HUES6 (cell line): ENCODE measurements at regions not wholly inside any gene's neighbourhood (a gene's known extent, or its start where the extent isn't known, plus 50 kb on each side); places are given as distances from the start of the nearest gene placed in this dataset.
"Not testable (repeated sequence)": the region's sequence is repeated elsewhere in the genome, so short reads cannot be mapped to it uniquely, and the experiment has no call there.

Source experiments
- H3K27ac ChIP-seq: 2 replicates; pipeline ENCODE4 v1.7.0; 2013; ENCODE audit warnings: low read depth, mild to moderate bottlenecking, low read length, inconsistent platforms
- H3K27me3 ChIP-seq: 2 replicates; pipeline ENCODE4 v1.6.1; 2013; ENCODE audit warnings: low read length; ENCODE audit not compliant: control insufficient read depth, insufficient read depth
- H3K36me3 ChIP-seq: 2 replicates; pipeline ENCODE4 v1.6.1; 2013; ENCODE audit warnings: low read length; ENCODE audit not compliant: control insufficient read depth, insufficient read depth
- H3K4me1 ChIP-seq: 2 replicates; pipeline ENCODE4 v1.6.1; 2013; ENCODE audit warnings: low read length; ENCODE audit not compliant: control insufficient read depth, insufficient read depth
- H3K4me3 ChIP-seq: 2 replicates; pipeline ENCODE4 v1.5.1; 2013; ENCODE audit warnings: low read depth, low read length
- H3K9ac ChIP-seq: one replicate; pipeline ENCODE4 v1.6.1; 2013; ENCODE audit warnings: mild to moderate bottlenecking, low read length
- H3K9me3 ChIP-seq: 2 replicates; pipeline ENCODE4 v1.6.1; 2013; ENCODE audit warnings: low read depth, low read length; ENCODE audit not compliant: control insufficient read depth, insufficient read depth

GRCh38 chr15:20283651-20284050 is 257.9 kb downstream of the GOLGA6L6 start:
- not testable (repeated sequence) for H3K27me3 ChIP-seq, H3K4me1 ChIP-seq, H3K9ac ChIP-seq, H3K4me3 ChIP-seq, H3K36me3 ChIP-seq, H3K27ac ChIP-seq
- peaks cover 58% of the 10 kb centered on the region; the same call in 1 of the 2 replicates for H3K9me3 ChIP-seq

- not testable (repeated sequence) for H3K4me3 ChIP-seq, H3K9ac ChIP-seq, H3K27me3 ChIP-seq, H3K4me1 ChIP-seq, H3K36me3 ChIP-seq, H3K27ac ChIP-seq
- peaks cover 57% of the 10 kb centered on the region; the same call in 1 of the 2 replicates for H3K9me3 ChIP-seq
Measured at GRCh38 chr15:20282491-20282943, 259.1 kb downstream of the GOLGA6L6 start.

- H3K9me3 ChIP-seq: peaks cover 61% of the 10 kb centered on the region; the same call in 1 of the 2 replicates
- H3K27ac ChIP-seq, H3K9ac ChIP-seq, H3K27me3 ChIP-seq, H3K36me3 ChIP-seq, H3K4me3 ChIP-seq, H3K4me1 ChIP-seq: not testable (repeated sequence)
Measured at GRCh38 chr15:20281567-20282275, 259.9 kb downstream of the GOLGA6L6 start.

- H3K9me3 ChIP-seq: peaks cover 64% of the 10 kb centered on the region; the same call in 1 of the 2 replicates
- H3K36me3 ChIP-seq: no peaks in the 10 kb centered on the region
- H3K4me1 ChIP-seq: peaks cover 4% of the 10 kb centered on the region; the same call in 1 of the 2 replicates
- H3K4me3 ChIP-seq: no peak overlapping the region; the same call in 1 of the 2 replicates
- no peak overlapping the region for H3K27ac ChIP-seq
- no peak overlapping the region for H3K9ac ChIP-seq
- no peaks in the 10 kb centered on the region; the same call in 1 of the 2 replicates for H3K27me3 ChIP-seq
Measured at GRCh38 chr15:20280933-20281463, 260.6 kb downstream of the GOLGA6L6 start.

- peaks cover 63% of the 10 kb centered on the region; the same call in 1 of the 2 replicates for H3K9me3 ChIP-seq
- H3K27ac ChIP-seq, H3K4me3 ChIP-seq, H3K4me1 ChIP-seq, H3K36me3 ChIP-seq, H3K27me3 ChIP-seq, H3K9ac ChIP-seq: not testable (repeated sequence)
Measured at GRCh38 chr15:20280141-20280932, 261.3 kb downstream of the GOLGA6L6 start.

- H3K9me3 ChIP-seq: peaks cover 62% of the 10 kb centered on the region; the same call in 1 of the 2 replicates
- not testable (repeated sequence) for H3K27me3 ChIP-seq, H3K4me3 ChIP-seq, H3K27ac ChIP-seq, H3K9ac ChIP-seq, H3K36me3 ChIP-seq, H3K4me1 ChIP-seq
Measured at GRCh38 chr15:20279056-20279455, 262.5 kb downstream of the GOLGA6L6 start.

GRCh38 chr15:20278376-20278775 is 263.2 kb downstream of the GOLGA6L6 start:
- H3K9ac ChIP-seq, H3K4me1 ChIP-seq, H3K4me3 ChIP-seq, H3K27me3 ChIP-seq, H3K36me3 ChIP-seq, H3K27ac ChIP-seq: not testable (repeated sequence)
- peaks cover 67% of the 10 kb centered on the region; the same call in 1 of the 2 replicates for H3K9me3 ChIP-seq

- not testable (repeated sequence) for H3K4me3 ChIP-seq, H3K36me3 ChIP-seq, H3K4me1 ChIP-seq, H3K27me3 ChIP-seq, H3K9ac ChIP-seq, H3K27ac ChIP-seq
- H3K9me3 ChIP-seq: peaks cover 70% of the 10 kb centered on the region; the same call in 1 of the 2 replicates
Measured at GRCh38 chr15:20277451-20277850, 264.1 kb downstream of the GOLGA6L6 start.

- H3K27me3 ChIP-seq, H3K4me1 ChIP-seq, H3K27ac ChIP-seq, H3K9ac ChIP-seq, H3K4me3 ChIP-seq, H3K36me3 ChIP-seq: not testable (repeated sequence)
- H3K9me3 ChIP-seq: peaks cover 74% of the 10 kb centered on the region; the same call in 1 of the 2 replicates
Measured at GRCh38 chr15:20276312-20277114, 265.1 kb downstream of the GOLGA6L6 start.

- H3K4me1 ChIP-seq, H3K27ac ChIP-seq, H3K27me3 ChIP-seq, H3K9ac ChIP-seq, H3K4me3 ChIP-seq, H3K36me3 ChIP-seq: not testable (repeated sequence)
- H3K9me3 ChIP-seq: peaks cover 69% of the 10 kb centered on the region; the same call in 1 of the 2 replicates
Measured at GRCh38 chr15:20275373-20275967, 266.1 kb downstream of the GOLGA6L6 start.
